LNCAP (cell line): ENCODE measurements at regions not wholly inside any gene's neighbourhood (a gene's known extent, or its start where the extent isn't known, plus 50 kb on each side); places are given as distances from the start of the nearest gene placed in this dataset.

ENCODE experiments used
- TF ChIP-seq, protein P1 (sequence below): fragments of 450-650 bp; IDR thresholded peaks from 2 replicates; pipeline ENCODE4 v1.5.1; 2017; ENCODE audit warnings: mild to moderate bottlenecking

- TF ChIP-seq, protein P1, sequence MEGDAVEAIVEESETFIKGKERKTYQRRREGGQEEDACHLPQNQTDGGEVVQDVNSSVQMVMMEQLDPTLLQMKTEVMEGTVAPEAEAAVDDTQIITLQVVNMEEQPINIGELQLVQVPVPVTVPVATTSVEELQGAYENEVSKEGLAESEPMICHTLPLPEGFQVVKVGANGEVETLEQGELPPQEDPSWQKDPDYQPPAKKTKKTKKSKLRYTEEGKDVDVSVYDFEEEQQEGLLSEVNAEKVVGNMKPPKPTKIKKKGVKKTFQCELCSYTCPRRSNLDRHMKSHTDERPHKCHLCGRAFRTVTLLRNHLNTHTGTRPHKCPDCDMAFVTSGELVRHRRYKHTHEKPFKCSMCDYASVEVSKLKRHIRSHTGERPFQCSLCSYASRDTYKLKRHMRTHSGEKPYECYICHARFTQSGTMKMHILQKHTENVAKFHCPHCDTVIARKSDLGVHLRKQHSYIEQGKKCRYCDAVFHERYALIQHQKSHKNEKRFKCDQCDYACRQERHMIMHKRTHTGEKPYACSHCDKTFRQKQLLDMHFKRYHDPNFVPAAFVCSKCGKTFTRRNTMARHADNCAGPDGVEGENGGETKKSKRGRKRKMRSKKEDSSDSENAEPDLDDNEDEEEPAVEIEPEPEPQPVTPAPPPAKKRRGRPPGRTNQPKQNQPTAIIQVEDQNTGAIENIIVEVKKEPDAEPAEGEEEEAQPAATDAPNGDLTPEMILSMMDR, result no peak
Observed at GRCh38 chr3:147333098-147333497, 73.2 kb downstream of the ZIC4 start.

GRCh38 chr3:147328711-147329110 lies 77.6 kb downstream of the ZIC4 start:
- TF ChIP-seq, protein P1, result no peak

DNA sequence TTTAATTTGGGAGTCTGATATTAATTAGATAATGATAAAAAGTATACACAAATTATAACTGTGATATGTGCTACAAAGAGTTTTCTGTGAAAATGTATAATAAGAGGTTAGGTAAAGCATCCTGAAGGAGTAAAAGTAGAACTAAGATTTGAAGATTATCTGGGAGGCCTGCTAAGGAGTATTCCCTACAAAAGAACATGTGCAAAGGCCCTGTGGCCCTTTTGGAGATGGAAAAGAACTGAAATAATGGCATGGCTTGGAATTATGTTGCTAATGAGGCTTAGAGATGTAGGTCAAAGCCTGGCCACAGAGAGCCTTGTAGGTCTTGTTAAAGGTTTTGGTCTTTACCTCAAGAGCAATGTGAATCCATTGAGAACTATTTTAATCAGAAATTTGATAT lies 82.0 kb downstream of the ZIC4 start:
- TF ChIP-seq, protein P1, result no peak

- TF ChIP-seq, protein P1, result no peak
Observed at GRCh38 chr3:147318900-147319299, 87.4 kb downstream of the ZIC4 start.

- TF ChIP-seq, protein P1, result no peak
Observed at GRCh38 chr3:147313513-147313912, 92.8 kb downstream of the ZIC4 start.

DNA sequence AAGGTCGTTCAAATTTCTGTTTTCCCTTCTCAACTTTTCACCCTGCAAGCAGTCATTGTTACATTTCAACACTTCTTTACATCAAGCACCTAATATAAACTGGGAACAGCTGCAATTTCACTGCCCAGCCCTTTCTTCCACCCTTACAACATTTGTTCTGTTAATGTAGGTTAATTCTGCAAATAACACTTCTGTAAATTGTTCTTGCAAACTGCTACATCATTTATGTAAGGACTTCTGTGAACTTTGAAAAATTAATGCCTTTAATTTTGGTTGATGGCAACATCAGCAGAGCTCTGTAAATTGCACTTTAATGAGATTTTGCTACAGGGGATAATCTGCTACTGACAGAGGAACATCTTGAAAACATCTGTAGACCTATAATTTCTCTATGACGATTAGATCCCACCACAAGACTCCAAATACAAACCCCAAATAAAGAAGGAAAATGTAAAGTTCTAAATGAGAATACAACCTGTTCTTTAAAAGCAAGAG lies 93.5 kb downstream of the ZIC4 start:
- TF ChIP-seq, protein P1, result no peak

DNA sequence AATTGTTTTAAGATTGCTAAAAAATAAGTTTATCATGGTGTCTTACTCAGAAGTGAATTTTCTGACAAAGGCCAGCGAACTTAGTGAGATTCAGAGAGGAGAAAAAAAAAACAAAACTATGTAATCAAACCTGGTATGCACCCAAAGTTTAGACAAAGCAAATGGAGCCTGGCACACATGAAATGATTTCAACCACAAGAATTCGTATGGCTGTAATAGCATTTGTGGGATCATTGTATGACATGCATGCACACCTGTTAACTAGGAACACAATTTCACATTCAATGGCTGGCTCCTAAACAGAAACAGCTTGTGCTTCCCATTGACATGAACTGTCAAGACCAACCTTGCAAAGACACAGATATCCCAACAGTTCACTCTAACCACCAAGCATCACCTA lies 94.6 kb downstream of the ZIC4 start:
- TF ChIP-seq, protein P1, result no peak
